Fibroblast of skin of left biceps (primary cell): ENCODE measurements at regions not wholly inside any gene's neighbourhood (a gene's known extent, or its start where the extent isn't known, plus 50 kb on each side); places are given as distances from the start of the nearest gene placed in this dataset.
"Not testable (repeated sequence)": the region's sequence is repeated elsewhere in the genome, so short reads cannot be mapped to it uniquely, and the experiment has no call there.

ENCODE experiments used
- DNase-seq, 2 experiments: peaks; one replicate each; pipeline ENCODE4 v3.0.0-alpha.2; 2013; ENCODE audit warnings: low read depth in 2 of 2

DNA sequence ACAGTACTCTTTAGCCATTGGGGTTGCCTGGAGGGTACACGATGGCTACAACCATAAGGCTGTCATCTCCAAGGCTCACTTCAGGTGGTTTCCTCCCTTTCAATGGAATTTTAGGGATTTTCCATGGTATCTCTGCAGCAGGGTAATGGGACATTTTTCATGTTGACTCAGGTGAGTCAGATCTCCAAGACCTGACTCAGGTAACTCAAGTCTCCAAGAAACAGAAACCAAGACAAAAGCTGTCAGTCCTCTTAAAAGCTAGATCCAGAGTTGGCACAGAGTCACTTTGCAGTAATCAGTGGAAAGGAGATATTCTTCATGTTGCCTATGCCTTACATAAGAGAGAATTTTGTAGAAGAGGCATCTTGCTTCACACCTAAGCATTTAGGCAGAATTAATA lies 375.8 kb upstream of the ARPP21 start:
- DNase-seq = no peak

GRCh38 chr3:35266065-35266464 lies 373.3 kb upstream of the ARPP21 start:
- not testable (repeated sequence) for DNase-seq

- DNase-seq = no peak
Measured at GRCh38 chr3:35275768-35276167, 363.6 kb upstream of the ARPP21 start.

- DNase-seq = no peak
Measured at GRCh38 chr3:35276568-35276967, 362.8 kb upstream of the ARPP21 start.

DNA sequence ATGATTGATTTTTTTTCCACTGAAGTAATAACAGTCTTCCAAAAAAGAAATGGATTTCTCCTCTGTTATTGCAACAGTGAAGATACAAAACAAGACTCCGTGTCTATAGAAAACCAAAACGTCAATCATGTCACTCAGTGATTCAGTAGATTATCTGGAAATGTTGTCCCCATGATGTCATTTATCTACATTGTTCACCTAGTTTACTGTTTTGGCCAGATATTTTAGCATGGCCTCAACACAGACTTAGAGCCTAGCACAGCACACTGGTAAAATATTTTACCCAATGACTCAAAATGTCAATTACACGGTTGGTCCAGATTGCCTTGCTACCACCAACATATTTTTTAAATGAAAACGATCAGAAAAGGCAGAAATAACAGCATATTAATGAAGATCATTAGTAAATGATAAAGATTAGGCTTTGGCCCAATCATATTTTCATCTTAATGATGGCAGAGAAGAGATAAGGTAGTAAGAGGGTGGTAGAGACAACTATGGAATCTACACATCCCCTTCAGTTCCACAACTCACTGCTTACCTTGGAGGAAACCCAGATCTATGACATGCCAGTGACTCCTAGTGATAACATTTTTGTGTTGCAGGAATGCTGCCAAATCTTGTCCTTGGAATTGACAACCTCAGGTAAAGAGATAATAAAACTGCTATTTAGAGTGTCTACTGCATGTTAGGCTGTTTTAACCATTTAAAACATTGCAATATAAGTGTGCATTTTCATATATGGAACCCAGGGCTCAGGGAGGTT lies 347.7 kb upstream of the ARPP21 start:
- no peak for DNase-seq

DNA sequence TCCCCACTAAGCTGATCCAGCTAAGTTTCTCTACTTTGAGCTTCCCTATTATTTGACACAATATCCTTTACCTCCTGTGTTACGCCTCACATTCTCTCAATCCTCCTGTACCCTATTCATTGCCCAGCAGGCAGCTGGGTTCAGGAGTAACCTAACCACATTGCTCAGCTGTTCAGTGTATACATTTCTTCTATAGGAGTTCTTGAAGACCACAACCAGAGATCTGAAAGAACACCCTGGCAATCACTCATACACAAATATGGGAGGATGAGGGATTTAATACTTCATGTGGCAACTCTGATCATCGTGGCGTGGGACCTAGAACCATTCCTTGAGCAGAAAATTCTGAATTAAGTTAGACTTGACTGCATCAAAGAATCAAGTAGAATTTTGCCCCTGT lies 346.8 kb upstream of the ARPP21 start:
- no peak for DNase-seq

GRCh38 chr3:35295906-35296305 lies 343.4 kb upstream of the ARPP21 start:
- DNase-seq = no peak

DNA sequence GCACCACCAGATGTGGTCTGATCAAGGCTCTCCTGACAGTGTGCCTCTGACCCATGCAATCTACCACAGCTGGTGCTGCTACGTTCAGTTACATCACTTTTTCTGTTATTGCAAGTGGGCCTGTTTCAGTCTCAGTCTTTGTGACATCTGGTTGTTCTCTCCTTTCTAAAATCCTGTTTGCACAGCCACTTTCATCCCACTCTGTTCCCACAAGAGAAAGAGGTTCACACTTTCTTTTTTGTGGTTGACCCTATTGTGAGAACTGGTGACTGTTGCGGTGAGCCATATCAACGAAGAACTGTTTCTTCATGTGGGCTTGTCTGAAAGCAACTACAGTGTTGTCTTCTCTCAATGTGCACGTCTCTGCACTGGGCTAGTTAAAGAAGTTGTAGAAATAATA lies 342.8 kb upstream of the ARPP21 start:
- no peak for DNase-seq

GRCh38 chr3:35296944-35297343 lies 342.4 kb upstream of the ARPP21 start:
- DNase-seq = not testable (repeated sequence)

- no peak for DNase-seq
Measured at GRCh38 chr3:35305406-35305805, 333.9 kb upstream of the ARPP21 start.

DNA sequence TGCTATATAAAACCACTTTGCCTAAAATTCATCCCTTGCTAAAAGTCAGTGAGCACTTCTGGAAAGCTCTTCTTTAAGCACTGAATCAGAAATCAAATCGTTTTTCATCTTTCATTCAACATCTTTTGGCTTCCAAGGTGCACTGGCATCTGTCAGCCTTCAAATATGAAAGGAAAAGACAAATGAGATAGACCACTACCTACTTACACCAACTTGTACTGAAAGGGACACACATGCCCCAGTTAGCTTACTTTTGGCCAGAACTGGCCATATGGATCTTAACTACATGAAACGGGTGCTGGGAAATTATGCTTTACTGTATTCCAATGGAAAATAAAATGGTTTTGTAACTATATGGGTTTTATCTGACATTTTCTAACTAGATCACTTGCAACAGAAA lies 332.0 kb upstream of the ARPP21 start:
- no peak for DNase-seq

DNA sequence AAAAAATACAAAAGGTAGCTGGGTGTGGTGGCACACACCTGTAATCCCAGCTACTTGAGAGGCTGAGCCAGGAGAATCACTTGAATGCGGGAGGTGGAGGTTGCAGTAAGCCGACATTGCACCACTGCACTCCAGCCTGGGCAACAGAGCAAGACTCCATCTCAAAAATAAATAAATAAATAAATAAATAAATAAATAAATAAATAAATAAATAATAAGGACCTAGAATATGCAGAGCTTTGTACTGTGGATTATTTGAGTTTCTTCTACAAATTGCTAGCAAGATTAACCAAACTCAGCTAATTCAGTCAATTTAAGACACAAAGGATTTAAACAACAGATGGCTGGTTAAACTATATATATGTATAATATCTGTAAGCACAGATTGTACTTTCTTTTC lies 322.5 kb upstream of the ARPP21 start:
- DNase-seq = not testable (repeated sequence)

GRCh38 chr3:35320646-35321407 lies 318.5 kb upstream of the ARPP21 start:
- no peak for DNase-seq

DNA sequence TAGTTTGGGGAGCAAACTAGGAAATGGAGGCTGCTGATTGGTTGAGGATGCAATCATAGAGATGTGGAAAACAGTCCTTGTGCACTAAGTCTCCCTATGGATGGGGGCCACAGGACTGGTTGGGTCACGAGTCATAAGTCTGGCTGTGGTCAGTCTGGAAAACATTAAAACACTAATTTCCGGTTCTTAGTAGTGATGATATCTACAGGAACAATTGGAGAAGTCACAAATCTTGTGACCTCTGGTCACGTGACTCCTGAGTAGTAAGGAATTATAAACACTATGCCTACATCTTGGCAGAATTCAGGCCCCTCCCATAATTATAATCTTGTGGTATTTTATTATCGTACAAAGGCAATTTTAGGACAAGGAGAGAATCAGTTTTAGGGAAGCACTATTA lies 317.3 kb upstream of the ARPP21 start:
- DNase-seq = no peak

DNA sequence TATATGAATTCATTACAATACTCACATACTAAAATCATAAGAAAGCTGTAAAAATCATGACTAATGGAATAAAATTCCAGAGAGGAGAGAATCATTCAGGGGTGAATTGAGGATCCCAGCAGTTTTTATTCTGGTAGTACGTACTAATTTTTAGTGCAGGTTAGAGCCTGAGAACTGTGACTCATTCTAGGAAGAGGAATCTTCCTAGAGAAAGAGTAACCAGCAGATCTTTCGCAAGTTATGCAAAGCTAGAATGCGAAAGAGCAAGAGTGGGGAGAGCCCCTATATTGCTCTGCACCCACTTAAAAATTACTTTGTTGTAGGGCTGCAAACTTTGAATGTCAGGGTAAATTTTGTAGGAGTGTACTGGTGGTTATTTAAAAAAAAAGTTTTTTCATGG lies 303.6 kb upstream of the ARPP21 start:
- DNase-seq = no peak

- DNase-seq = no peak
Measured at GRCh38 chr3:35336601-35337000, 302.7 kb upstream of the ARPP21 start.

DNA sequence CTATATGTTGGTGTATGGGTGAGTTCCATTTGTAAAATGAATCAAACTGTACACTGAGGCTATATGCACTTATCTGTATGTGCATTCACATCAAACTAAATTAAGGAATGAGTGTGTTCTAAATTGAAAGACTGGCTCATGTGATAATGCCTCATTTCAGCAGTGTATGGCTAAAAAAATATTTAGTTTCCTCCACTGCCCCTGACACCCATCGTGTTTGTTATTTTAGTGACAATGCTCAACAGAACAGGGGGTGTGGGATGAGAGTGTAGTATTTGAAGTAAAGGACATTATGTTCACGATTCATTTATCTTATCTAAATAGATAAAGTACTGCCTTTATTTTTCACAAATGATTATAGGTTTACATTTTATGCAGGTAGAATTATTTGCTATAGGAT lies 301.1 kb upstream of the ARPP21 start:
- DNase-seq = no peak

DNA sequence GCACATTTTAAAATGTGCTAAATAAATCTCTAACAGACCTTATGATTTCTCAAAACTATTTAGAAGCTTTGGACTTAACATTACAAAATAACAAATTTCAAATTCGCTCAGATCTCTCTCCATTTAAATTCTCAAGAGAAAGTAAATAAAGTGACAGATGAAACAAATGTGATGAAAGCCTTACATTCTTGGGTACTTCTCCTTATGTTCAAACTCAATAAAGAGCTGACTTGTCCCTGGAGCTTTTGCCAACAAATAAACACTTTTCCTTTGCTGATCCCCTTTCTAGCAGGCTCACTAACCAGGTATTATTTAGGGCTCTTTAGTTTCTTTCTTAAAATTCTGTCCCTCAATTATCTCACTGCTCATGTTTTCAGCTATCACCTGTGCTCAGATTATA lies 259.1 kb upstream of the ARPP21 start:
- DNase-seq = no peak

DNA sequence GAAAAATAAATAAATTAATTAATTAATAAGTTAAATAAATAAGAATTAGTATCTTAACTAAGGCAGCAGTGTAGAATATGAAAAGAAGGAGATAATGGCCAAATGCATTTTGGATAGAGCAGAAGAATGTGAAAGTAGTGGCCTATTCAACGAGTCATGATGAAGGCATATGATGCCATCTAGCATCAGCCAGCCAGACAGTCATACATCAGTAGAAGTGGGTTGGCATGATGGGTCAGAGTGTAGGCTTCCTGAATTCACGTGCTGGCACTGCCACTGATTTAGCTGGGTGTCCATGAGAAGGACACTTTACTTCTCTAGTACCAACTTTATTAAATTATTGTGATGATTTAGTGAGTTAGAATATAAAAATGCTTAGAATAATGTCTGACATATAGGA lies 256.1 kb upstream of the ARPP21 start:
- no peak for DNase-seq

DNA sequence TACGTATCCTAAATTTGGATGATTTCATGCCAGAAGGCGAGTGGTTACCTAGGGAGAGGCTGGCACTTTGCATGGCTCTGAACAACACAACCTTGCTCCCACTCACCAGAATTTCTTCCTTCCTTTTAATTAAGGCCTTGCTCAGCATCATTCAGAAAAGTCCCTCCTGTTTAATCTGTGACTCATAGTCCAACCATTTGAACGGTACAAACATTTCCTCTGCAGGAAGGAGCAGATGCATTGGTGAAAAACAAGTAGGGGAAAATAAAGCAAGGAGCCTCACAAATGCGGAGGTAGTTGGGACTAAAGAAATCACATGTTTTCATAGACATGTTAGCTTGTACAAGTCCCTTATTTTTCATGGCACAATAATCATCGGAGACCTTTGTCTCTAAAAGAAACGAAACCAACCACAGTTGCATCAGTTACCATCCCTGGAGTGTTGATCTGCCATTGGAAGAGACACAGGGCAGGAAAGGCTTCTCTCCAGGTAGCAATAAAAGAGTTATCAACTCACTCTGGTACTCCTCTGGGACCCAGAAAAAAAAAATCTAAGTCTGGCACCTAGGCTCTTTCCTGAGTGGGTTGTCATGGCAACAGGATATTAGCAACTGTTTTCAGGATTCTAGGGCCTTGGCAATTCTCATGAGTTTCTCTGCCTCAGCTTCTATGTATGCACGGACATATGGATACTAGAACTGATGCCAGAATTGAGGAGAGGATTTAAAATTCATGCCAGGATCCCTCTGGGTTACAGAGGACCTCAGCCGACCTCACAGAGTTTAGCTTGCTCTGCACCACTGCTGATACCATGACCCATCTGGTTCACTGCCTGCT lies 255.4 kb upstream of the ARPP21 start:
- DNase-seq = peak in 1 of 2 experiments; percentile 8

DNA sequence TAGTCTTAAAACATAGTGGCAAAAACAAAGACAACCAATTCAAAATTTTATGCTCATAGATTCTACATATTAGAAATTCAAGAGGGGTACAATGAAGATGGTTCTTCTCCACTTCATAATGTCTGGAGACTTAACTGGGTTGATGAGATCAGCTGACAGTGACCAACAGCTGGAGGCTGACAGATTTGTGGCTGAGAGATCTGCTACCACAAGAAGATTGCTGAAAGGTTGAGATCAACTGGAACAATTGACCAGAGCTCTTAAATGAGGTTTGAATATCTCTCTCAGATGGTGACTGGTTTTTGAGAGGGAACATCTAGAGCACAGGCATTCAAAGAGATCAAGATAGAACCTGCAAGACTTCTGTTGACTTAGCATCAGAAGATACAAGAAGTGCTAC lies 254.1 kb upstream of the ARPP21 start:
- DNase-seq = no peak

- DNase-seq = no peak
Measured at GRCh38 chr3:35389907-35390306, 249.4 kb upstream of the ARPP21 start.
